ENCODE measurements at regions not wholly inside any gene's neighbourhood (a gene's known extent, or its start where the extent isn't known, plus 50 kb on each side); places are given as distances from the start of the nearest gene placed in this dataset.

GRCh38 chr18:6574631-6575030, 154.9 kb upstream of the ARHGAP28 start:
- TF ChIP-seq CTCF (IDR thresholded peaks at IDR 0.05) (no peak), EZH2 (IDR thresholded peaks at IDR 0.05; ENCODE audit: borderline replicate concordance, insufficient read depth, low read depth, low read length, poor library complexity, severe bottlenecking) (no peak)
